ENCODE measurements at regions not wholly inside any gene's neighbourhood (a gene's known extent, or its start where the extent isn't known, plus 50 kb on each side); places are given as distances from the start of the nearest gene placed in this dataset.

GRCh38 chr13:59450229-59450628, 713.5 kb downstream of the DIAPH3 start:
- TF ChIP-seq POLR2A (IDR thresholded peaks at IDR 0.05), result no peak
- TF ChIP-seq CTCF (IDR thresholded peaks at IDR 0.05), result no peak

Data from Peyer's patch (tissue), 4 donors.